ENCODE measurements at regions not wholly inside any gene's neighbourhood (a gene's known extent, or its start where the extent isn't known, plus 50 kb on each side); places are given as distances from the start of the nearest gene placed in this dataset.

DNA sequence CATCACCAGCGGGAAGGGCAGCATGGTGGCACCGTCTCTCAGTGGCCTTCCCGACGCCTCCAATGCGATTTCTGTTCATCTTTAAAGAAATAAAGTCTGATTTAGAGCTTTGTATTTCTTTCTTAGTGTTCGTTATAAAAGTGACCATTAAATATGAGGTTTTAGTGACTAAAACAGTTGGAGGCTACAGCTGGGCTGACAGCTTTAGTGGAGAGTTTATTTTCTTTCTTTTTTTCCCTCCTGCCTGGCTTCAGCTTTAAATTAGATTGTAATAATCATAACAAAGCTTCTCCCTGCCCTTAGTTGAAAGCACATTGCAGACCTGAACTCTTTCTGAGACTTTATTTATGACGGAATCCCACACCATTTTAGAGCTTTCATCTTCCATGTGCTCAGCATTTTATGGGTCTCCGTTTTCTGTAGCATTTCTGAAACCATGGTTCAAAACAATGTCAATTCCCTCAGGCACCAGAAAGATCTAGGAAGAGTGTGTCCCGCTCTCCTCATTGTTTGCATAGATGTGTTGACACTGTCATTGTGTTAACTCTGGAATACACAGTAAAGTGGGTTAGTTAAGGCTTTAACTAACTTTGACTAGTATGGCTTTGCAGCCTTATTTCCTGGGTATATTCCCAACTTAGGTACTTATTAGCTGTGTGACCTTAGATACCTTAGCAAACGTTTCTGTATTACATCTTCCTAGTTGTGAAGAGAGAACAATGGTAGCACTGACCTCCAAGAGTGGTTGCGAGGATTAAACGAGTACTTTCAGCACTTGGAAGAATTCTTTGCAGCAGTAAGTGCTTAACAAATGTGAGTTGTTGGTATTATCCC, 97.4 kb upstream of the PGRMC2 start:
- no peak for TF ChIP-seq POLR2A (IDR thresholded peaks at IDR 0.05)
- TF ChIP-seq, protein P1, sequence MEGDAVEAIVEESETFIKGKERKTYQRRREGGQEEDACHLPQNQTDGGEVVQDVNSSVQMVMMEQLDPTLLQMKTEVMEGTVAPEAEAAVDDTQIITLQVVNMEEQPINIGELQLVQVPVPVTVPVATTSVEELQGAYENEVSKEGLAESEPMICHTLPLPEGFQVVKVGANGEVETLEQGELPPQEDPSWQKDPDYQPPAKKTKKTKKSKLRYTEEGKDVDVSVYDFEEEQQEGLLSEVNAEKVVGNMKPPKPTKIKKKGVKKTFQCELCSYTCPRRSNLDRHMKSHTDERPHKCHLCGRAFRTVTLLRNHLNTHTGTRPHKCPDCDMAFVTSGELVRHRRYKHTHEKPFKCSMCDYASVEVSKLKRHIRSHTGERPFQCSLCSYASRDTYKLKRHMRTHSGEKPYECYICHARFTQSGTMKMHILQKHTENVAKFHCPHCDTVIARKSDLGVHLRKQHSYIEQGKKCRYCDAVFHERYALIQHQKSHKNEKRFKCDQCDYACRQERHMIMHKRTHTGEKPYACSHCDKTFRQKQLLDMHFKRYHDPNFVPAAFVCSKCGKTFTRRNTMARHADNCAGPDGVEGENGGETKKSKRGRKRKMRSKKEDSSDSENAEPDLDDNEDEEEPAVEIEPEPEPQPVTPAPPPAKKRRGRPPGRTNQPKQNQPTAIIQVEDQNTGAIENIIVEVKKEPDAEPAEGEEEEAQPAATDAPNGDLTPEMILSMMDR (IDR thresholded peaks at IDR 0.05): no peak

Data from lower leg skin (tissue), 3 donors.